Keratinocyte (primary cell): ENCODE measurements at regions not wholly inside any gene's neighbourhood (a gene's known extent, or its start where the extent isn't known, plus 50 kb on each side); places are given as distances from the start of the nearest gene placed in this dataset.
"Not testable (repeated sequence)": the region's sequence is repeated elsewhere in the genome, so short reads cannot be mapped to it uniquely, and the experiment has no call there.

ENCODE experiments used
- EZH2 ChIP-seq: IDR thresholded peaks from one replicate; pipeline ENCODE4 v1.6.1; 2012; ENCODE audit warnings: inconsistent platforms, mild to moderate bottlenecking, low read length, moderate library complexity
- TF ChIP-seq, protein P1 (sequence below), 3 experiments: IDR thresholded peaks in 1 of 3; conservative IDR thresholded peaks in 1 of 3; optimal IDR thresholded peaks in 1 of 3; 2 replicates in 2 of 3; 3 replicates in 1 of 3; pipeline versions ENCODE3 to v1.5.1; 2011; ENCODE audit warnings: low read length in 3 of 3, mild to moderate bottlenecking in 3 of 3, moderate library complexity in 2 of 3, control low read depth in 1 of 3, inconsistent platforms in 1 of 3; ENCODE audit not compliant: insufficient read depth in 2 of 3; ENCODE audit errors: extremely low read depth in 1 of 3

DNA sequence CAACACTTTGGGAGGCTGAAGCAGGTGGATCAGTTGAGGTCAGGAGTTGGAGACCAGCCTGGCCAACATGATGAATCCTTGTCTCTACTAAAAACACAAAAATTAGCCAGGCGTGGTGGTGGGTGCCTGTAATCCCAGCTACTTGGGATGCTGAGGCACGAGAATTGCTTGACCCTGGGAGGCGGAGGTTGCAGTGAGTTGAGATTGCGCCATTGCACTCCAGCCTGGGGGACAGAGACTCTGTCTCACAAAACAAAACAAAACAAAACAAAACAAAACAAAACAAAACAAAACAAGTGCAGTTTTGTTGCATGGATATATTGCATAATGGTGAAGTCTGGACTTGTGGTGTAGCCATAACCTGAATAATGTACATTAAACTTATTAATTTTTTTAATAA lies 133.6 kb upstream of the ZNF217 start:
- TF ChIP-seq, protein P1, sequence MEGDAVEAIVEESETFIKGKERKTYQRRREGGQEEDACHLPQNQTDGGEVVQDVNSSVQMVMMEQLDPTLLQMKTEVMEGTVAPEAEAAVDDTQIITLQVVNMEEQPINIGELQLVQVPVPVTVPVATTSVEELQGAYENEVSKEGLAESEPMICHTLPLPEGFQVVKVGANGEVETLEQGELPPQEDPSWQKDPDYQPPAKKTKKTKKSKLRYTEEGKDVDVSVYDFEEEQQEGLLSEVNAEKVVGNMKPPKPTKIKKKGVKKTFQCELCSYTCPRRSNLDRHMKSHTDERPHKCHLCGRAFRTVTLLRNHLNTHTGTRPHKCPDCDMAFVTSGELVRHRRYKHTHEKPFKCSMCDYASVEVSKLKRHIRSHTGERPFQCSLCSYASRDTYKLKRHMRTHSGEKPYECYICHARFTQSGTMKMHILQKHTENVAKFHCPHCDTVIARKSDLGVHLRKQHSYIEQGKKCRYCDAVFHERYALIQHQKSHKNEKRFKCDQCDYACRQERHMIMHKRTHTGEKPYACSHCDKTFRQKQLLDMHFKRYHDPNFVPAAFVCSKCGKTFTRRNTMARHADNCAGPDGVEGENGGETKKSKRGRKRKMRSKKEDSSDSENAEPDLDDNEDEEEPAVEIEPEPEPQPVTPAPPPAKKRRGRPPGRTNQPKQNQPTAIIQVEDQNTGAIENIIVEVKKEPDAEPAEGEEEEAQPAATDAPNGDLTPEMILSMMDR (optimal IDR thresholded peaks at IDR 0.05 in 1 of 3, IDR thresholded peaks at IDR 0.05 in 1 of 3, conservative IDR thresholded peaks at IDR 0.05 in 1 of 3; ENCODE audit: extremely low read depth in 1 of 3, insufficient read depth in 2 of 3, low read length in 3 of 3) = not testable (repeated sequence)
- TF ChIP-seq EZH2 = not testable (repeated sequence)
